ENCODE measurements at regions not wholly inside any gene's neighbourhood (a gene's known extent, or its start where the extent isn't known, plus 50 kb on each side); places are given as distances from the start of the nearest gene placed in this dataset.
"Not testable (repeated sequence)": the region's sequence is repeated elsewhere in the genome, so short reads cannot be mapped to it uniquely, and the experiment has no call there.

GRCh38 chr5:117144086-117144485, 569.5 kb upstream of the SEMA6A start:
- peak; percentile 36 for DNase-seq

- DNase-seq, result peak; percentile 23
These were observed 568.8 kb upstream of the SEMA6A start for GRCh38 chr5:117143406-117143805.

DNA sequence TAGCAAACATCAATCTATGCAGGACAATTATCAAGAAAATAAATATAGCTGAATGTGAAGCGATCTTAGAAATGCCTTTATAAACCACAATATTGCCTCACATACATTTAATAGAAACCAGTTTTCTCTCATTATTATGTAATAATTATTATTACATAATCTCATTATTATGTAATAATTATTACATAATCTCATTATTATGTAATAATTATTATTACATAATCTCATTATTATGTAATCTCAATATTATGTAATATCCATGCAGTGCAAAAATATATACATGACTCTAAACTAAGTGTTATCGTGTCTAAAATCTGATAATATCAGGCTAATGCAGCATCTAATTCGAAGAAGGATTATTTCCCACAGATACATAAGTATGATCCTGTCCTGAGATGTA, 563.9 kb upstream of the SEMA6A start:
- DNase-seq, result no peak

DNA sequence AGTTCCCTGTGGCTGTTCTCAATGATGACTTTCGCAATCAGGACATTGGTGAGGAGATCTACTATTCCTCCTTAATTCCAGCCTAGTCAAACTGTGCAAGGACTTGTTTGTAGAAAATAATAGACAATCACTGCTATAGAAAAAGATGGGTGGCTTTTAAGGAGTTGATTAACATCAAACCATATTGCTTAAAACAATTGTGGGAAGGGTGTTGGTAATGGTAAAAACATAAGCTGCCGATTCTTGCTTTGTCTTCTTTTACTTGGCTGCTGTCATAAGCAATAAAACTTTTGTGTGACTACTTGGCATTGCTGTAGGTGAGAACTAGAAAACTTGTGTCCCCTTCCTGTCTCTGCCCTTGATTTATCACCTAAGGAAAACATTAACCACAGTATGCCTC, 561.2 kb upstream of the SEMA6A start:
- DNase-seq, result no peak

DNA sequence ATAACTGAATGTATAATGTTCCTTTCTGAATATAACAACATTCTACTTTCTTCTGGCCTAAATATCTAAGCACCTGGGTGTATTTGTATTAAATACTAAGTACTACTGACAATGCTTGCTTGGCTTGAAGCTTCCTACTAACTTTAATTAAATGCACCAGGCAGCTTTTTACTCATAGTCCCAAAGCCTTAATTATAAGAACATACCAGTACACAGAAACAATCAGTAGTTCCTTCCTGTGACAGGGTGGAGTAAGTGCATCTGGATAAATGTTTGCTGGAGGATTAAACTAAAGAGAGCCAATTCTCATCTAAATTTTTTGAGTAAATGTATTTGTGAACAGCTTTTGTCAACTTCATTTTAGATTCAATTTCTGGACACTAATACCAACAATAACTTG, 558.6 kb upstream of the SEMA6A start:
- DNase-seq, result no peak

GRCh38 chr5:117131876-117132275, 557.3 kb upstream of the SEMA6A start:
- no peak for DNase-seq

DNA sequence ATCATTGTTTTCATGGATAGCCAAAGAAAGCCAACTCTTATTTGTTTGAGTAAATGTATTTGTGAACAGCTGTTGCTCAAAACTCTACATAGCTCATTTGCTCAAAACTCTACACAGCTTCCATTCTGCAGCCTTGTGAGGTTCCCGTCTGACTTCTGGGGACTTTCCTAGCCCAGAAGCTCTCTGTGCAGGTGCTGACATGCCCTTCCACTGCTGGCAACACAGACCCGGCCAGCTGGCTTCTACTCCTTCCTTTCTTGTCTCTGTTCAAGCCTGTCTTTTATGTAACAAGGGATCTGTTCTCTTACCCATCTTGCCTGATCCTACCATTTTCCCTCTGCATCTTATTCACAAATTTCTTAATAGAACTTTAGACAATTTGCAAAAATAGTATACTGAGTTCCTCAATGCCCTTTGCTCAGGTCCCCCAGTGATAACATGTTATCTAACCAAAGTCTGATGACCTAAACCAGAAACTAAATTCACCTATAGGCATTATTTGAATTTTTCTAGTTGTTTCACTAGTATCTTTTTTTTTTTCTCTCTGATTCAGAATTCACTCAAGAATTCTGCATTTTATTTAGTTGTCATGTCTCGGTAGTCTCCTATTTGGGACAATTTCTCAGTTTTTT, 556.5 kb upstream of the SEMA6A start:
- no peak for DNase-seq

DNA sequence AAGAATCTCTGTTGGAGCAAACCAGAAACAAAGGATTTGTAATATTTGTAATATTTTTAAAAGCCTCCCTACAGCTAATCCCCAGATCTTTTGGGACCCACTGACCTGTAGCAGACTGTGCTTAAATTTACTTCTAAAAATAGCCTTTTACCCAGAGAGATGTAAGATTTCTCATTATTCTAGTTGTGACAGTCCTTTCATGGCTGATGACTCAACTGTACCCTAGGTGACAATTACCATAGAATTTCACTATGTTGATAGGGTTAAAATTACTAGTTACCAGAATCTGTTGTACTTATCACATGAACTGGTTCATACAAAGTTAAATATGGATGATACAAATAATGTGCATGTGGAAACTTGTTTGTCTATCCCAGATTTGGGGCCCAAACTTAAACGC, 543.9 kb upstream of the SEMA6A start:
- no peak for DNase-seq

GRCh38 chr5:117117314-117117713, 542.7 kb upstream of the SEMA6A start:
- not testable (repeated sequence) for DNase-seq

- no peak for DNase-seq
These were observed 535.9 kb upstream of the SEMA6A start for GRCh38 chr5:117110548-117110947.

DNA sequence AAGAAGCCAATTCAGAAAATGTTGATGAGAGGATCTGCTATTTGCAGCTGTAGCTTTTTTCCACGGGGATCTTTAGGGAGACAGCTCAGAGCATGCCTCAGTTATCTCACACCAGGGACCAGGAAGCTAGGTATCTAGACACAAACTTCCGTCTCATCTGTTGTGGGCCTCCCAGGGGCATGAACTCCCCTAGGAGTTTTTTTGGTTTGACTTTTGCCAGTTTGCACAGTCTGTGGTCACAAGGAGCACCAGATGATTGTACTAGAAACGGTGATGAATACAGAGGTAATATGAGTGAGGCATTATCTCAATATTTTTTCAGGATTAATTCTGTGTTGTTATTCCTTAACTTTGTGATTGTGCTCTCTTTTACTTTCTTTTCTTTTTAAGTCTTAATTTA, 533.2 kb upstream of the SEMA6A start:
- DNase-seq, result no peak

GRCh38 chr5:117103703-117104102, 529.1 kb upstream of the SEMA6A start:
- DNase-seq, result no peak

DNA sequence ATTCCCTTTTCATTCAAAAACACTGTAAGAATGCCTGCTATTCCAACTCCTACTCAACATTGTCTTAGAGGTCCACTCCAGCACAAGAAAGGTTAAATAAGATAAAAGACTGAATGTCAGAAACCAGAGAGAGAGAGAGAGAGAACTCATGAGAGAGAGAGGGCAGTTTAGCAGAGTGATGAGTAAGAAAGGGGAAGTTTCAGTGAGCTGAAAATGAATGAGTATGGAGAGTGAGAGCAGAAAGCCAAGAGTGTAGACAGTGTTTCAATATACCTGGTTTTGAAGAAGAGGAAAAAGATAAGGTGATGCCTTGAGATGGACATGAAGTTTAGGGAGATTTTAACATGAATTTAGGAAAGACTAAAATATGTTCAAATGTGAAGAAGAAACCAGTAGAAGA, 528.0 kb upstream of the SEMA6A start:
- no peak for DNase-seq

GRCh38 chr5:117100176-117100575, 525.6 kb upstream of the SEMA6A start:
- no peak for DNase-seq

DNA sequence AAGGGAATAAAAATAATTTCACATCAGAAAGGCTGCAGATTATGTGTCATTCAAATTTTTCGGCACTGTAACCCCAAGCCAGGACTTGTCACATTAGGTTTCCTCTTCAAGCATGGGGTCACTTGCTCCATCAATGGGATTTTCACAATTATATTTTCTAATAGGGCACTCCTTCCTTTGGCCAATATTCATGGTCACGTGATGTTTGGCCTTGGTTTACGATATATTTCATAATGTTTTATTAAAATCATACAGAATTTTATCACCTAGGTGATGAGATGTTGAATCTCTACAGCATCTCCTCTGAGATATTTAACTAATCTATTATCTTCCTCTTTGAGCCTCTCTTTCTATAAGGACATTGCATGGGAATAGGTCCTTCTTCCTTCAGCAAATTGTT, 523.5 kb upstream of the SEMA6A start:
- DNase-seq, result no peak

DNA sequence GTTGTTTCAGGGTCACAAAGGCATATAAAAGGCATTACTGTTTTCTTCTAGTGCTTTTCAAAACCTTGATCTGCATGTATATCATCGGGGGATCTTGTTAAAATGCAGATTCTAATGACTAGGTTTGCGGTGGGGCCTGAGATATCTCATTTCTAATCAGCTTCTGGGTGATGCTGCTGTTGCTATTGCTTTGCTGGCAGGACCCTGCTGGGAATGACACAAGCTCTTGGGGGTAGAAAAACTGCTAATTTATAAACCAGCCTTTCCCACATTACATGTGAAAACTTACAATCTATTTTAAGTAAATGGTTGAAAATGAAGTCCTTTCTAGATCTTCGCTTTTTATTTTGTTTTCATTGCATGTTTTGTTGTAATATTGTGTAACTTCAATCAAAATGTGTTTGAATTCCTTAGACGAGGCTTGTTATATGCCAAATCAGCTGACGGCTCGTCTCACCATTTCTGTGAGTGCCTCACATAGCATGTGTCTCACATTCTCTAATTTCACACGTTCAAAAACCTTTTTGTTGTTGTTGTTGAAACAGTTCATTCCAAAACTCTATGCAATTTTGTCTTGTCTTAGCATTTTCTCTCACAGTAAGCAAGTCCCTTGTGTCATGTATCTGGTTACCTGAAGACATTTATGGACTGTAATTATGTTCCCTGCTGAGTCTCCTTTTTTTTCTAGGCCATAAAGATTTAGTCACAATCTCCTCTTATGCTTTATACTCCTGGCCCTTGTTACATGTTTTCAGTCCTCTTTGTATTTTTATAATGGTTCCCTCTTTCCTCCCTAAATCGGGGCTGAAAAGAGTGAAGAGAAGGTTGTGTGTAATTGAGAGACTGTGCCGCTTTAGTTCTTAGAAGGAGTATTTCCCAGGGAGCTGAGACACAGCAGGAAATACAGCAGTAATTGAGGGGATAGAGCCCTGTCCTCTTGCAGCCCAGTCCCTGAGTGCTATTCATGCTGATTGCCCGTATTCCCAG, 521.0 kb upstream of the SEMA6A start:
- DNase-seq, result no peak

- DNase-seq, result no peak
These were observed 519.6 kb upstream of the SEMA6A start for GRCh38 chr5:117094114-117094815.

DNA sequence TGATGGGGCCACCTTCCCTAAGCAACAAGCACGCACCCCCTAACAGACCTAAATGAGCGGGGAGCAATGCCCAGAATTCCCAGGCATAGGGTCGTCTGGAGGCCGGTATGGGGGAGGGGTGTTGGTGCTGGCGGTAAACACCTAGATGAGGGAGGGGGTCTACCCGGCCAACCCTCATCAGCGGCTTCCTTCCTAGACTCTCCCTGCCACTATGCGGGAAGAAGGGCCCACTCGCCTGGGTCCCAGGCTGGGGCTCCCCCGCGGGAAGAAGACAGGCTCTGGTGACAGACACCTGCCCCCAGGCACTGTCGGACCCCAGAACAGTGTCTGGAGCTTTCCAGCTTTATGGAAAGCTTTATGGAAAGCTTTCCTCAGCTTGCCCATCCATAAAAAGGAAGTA, 519.0 kb upstream of the SEMA6A start:
- no peak for DNase-seq

DNA sequence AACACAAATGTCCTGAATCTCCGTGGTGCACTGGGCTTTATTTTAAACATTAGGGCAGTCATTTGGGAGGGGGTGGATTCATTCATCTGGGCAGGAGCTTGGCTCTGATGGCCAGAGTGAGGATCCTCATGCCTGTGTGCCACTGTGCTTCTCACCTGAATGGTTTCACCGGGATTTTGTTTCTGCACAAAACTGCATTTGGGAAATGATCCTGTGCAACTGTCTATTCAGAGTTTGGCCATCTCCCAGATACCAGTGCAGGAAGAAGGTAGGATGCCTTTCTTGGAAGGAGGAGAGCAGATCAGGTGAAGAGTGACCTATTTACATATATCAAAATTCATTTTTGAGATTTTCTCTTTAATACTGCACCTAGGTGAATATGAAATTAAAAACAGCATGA, 514.4 kb upstream of the SEMA6A start:
- no peak for DNase-seq

DNA sequence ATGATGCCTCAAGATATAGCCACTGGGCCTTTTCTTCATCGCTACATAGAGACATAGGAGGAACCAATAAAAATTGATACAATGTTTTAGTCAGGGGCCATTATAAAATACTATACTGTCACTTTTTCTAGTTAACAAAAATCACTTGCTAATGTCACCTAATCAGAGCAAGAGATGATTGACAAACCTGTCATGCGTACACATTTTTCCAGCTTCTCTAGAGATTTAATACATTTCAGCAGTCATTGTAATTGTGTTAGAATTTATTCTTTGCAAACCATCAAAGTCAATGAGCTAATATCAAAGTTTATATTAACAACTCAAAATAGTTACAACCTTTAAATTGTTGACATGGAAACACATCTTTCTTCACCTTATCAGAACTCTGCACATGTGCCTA, 513.6 kb upstream of the SEMA6A start:
- no peak for DNase-seq

DNA sequence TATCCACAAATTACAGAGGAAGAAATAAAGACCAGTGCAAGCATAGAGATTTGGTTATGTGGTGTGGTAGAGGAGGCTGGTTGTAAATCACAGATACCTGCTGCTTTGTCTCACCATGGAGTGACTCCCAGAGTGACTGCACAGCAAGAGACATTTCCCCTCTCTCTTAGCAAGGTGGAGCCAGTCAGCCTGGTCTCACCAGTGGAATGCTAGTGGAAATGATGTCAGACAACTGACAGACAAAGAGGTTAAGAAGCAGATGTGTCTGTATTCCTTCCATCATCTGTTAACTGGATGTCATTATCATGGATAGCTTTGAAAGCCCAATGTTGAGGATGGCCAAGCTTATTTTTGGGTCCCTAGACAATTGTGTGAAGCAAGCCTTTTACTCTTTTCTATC, 509.4 kb upstream of the SEMA6A start:
- no peak for DNase-seq

DNA sequence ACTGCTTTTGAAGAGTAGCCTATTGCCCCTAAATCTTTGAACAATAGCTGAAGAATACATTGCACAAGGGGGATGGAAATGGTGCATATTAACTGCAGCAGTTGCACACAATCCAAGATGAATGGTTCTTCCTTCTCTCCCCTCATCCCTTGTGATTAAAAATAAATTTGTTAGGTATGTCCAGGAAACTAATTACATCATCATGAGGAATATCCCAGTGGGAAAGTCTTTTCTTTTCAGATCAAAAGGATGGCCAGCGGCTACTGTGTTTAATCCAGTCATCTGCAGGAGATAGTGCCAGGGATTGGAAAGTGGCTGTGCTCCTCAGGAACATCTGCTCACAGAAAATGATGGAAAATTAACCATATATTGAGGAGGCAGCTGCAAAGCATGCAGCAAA, 508.4 kb upstream of the SEMA6A start:
- peak; percentile 47 for DNase-seq

DNA sequence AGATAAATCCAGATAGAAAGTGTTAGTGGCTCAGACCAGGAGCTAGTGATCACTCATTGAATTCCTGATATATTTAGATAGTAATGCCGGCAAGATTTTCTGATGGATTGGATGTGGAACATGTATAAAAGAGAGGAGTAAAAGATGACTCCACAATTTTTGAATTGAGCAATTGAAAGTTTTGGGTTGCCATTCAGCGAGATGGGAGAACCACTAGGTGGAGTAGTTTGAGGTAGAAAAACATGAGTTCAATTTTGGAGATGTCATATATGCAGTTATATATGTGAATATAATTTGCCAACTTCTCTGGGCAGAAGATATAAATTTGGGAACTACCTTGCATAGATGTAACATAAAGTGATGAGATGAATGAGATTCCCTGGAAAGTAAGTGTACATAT, 502.5 kb upstream of the SEMA6A start:
- DNase-seq, result no peak

All from muscle of arm (tissue), 1 donor.